ENCODE measurements at regions not wholly inside any gene's neighbourhood (a gene's known extent, or its start where the extent isn't known, plus 50 kb on each side); places are given as distances from the start of the nearest gene placed in this dataset.

DNA sequence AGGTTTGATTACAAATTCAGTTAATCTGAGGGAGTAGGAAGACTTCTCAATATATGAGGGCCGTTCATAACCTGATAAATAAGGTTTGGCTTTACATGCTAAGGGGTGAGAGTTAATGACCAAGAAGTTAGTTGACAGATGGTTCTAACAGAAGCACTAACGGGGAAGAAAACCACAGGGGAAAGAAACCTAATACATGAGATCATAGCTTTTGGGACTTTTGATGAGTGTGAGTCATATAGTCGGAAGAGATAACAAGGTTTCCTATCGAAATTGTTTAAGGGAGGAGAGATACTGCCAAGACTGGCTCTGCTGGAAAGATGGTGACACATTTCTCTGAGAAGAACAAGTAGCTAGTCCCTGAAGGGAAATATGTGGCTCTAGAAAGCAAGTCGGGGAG lies 140.1 kb downstream of the COX7C start:
- H3K9me3 Mint-ChIP-seq: peaks cover 3 to 7% of the 10 kb centered on the region in 2 donors
- no peaks in the 10 kb centered on the region for H3K36me3 Mint-ChIP-seq
- ATAC-seq (no peak), DNase-seq (ENCODE audit: low spot score in 2 of 2) (no peak)
- no peak overlapping the region for H3K27ac Mint-ChIP-seq

DNA sequence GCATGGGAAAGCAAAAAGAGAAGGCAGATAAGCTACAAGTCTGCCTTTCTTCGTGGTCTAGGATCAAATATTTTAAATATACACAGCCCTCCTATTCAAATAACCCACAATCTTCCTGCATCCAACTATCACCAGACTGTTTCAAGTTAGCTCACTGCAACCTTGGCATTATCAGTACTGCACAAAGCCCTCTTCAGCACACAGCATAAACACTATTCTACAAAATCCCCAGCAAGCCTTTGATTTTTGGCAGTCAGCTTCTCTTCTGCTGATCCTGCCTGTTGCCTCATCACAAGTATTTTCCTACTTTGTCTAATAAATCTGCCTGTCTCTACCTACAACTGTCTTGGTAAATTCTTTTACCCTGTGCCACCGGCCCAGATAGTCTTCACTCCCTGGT lies 142.9 kb downstream of the COX7C start:
- ATAC-seq (no peak), DNase-seq (ENCODE audit: low spot score in 2 of 2) (no peak)
- Mint-ChIP-seq H3K36me3 (no peaks in the 10 kb centered on the region), H3K9me3 (peaks cover 3 to 7% of the 10 kb centered on the region in 2 donors), H3K27ac (no peak overlapping the region)

DNA sequence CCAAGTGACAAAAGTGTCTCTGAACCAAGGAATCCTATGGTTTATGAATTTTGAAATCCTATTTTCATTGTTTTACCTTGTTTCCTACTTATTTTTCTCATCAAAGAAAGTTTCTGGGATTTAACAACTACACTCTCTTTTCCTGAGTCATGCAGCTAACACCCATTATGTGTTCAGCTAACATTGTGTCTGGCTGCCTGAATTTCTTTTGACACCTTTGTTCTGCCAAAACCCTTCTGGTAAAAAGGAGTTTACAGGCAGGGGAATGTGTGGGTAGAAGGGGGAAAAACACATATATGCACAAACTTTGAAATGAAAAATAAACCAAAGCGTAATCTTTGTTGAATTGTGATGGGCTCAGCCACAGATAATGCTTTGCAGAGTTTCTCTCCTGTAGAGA lies 146.2 kb downstream of the COX7C start:
- H3K36me3 Mint-ChIP-seq: no peaks in the 10 kb centered on the region
- DNase-seq (ENCODE audit: low spot score in 2 of 2) (no peak), ATAC-seq (no peak)
- H3K27ac Mint-ChIP-seq: no peak overlapping the region
- H3K9me3 Mint-ChIP-seq: no peaks in the 10 kb centered on the region

DNA sequence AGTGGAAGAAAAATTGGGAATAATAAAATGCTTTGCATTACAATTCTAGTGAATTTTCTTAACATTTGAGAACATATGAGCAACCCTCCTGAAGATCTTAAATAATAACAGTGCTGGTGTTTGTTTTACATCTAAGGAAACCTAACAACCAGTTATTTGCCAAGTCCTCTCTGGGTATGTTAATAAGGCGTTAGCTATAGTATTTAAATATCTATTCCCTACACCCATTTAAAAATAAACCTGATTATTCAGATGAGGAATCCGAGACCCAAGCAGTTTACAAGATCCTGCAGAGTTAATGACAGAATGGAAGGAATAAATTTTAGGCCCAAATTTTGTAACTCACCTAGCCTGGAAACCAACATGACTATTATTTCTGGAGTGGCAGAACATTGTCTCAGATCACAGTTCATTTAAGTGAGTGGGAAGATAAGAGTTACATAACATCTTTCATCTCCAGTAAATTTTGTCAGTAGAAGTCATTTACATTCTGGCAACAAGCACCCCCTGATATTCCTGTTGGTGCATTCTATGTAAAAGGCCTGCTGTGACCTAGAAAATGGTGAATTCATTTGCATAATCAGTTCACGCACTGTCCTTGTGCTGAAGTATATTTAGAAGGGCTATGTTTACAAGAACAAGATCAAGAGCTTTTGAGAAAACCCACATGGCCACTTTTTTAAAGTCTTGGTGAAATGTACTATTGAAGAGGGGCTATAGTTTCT lies 148.2 kb downstream of the COX7C start:
- Mint-ChIP-seq H3K36me3 (no peaks in the 10 kb centered on the region), H3K9me3 (peaks cover 0 to 7% of the 10 kb centered on the region in 2 donors), H3K27ac (no peak overlapping the region)
- DNase-seq (ENCODE audit: low spot score in 2 of 2): no peak
- no peak for ATAC-seq

DNA sequence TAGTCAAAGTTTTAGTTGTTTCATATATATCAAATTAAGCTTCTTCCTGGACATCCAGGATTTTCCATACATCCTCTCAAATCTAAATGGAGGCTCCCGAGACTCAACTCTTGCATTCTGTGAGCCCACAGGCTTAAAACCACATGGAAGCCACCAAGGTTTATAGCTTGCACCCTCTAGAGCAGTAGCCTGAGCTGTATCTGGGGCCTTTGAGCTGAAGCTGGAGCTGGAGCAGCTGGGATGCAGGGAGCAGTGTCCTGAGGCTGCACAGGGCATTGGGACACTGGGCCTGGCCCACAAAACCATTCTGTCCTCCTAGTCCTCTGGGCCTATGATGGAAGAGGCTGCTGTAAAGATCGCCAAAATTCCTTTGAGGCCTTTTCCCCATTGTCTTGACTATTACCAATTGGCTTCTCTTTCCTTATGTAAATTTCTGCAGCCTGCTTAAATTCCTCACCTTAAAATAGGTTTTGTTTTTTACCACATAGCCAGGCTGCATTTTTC lies 151.0 kb downstream of the COX7C start:
- Mint-ChIP-seq H3K9me3 (peaks cover 0 to 7% of the 10 kb centered on the region in 2 donors), H3K27ac (no peak overlapping the region), H3K36me3 (no peaks in the 10 kb centered on the region)
- ATAC-seq (no peak), DNase-seq (ENCODE audit: low spot score in 2 of 2) (no peak)

DNA sequence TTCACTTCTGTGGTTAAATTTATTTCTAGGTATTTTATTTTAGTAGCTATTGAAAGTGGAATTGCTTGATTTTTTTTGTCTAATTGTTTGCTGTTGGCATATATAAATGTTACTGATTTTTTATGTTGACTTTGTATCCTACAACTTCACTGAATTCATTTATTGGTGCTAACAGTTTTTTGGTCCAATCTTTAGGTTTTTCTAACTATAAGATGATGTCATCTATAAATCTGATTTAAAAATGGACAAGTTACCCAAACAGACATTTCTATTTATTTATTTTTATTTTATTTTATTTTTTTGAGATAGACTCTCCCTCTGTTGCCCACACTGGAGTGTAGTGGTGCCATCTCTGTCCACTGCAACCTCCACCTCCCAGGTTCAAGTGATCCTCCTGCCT lies 162.3 kb downstream of the COX7C start:
- H3K9me3 Mint-ChIP-seq: peaks cover 8 to 10% of the 10 kb centered on the region in 2 donors
- ATAC-seq (no peak), DNase-seq (ENCODE audit: low spot score in 2 of 2) (no peak)
- H3K36me3 Mint-ChIP-seq: no peaks in the 10 kb centered on the region
- no peak overlapping the region for H3K27ac Mint-ChIP-seq

DNA sequence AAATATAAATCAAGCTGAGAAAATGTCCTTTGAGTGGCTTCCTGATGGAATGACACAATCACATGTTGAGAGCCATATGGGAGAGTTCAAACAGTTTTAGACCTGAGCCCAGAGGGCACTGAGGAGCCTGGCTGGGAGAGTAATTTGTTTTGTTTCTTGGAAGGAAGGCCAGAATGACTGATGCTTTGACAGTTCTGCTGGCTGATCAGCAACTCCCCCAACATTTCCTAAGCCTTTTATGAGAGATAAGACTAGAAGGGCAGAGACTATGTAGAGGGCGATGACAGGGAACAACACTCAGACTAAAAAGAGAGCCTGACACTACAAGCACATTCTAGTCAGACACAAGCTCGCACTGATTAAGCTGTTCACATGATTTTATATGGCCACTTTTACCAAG lies 169.2 kb downstream of the COX7C start:
- Mint-ChIP-seq H3K9me3 (no peaks in the 10 kb centered on the region), H3K36me3 (no peaks in the 10 kb centered on the region), H3K27ac (no peak overlapping the region)
- DNase-seq (ENCODE audit: low spot score in 2 of 2) (no peak), ATAC-seq (no peak)

DNA sequence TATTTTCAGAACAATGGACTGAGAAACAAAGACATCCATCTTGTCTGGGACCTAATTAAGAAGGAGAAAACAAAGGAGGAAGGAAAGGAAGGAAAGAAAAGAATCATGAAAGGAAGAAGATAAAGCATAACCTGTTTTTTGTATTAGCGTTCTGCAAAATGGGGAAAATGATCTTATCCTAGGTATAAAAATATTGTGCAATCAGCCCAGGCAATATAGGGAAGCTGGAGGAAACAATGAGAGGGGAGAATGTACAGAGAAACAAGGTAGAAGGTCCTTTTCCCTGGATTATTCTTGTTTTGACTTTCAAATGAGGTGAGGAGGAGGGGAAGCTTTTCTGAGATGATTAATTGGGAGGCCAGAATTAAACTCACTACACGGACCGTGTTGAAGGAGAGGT lies 177.9 kb downstream of the COX7C start:
- H3K9me3 Mint-ChIP-seq: no peaks in the 10 kb centered on the region
- no peaks in the 10 kb centered on the region for H3K36me3 Mint-ChIP-seq
- no peak for DNase-seq (ENCODE audit: low spot score in 2 of 2)
- no peak overlapping the region for H3K27ac Mint-ChIP-seq
- ATAC-seq: no peak

DNA sequence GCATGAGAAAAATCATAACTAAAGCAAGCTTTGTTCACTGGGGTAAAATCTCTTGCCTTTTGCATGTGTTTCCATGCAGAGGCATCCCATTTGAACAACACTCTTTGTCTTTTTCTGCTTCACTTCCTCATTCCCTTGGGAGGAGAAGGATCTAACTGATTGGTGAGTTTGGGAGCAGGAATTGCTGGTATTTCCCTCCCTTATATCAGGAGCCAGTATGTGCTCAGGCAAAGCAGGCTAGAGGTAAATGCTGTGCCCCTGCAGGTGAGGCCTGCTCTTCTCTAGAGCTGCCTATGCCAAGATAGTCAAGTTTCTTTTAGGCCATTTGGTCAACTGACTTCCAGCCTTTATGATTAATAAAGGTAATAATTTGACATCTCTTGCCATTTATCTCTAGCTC lies 179.9 kb downstream of the COX7C start:
- Mint-ChIP-seq H3K27ac (peak overlapping the region in 1 of 2 donors; percentile 62), H3K9me3 (no peaks in the 10 kb centered on the region), H3K36me3 (no peaks in the 10 kb centered on the region)
- no peak for DNase-seq (ENCODE audit: low spot score in 2 of 2)
- no peak for ATAC-seq

DNA sequence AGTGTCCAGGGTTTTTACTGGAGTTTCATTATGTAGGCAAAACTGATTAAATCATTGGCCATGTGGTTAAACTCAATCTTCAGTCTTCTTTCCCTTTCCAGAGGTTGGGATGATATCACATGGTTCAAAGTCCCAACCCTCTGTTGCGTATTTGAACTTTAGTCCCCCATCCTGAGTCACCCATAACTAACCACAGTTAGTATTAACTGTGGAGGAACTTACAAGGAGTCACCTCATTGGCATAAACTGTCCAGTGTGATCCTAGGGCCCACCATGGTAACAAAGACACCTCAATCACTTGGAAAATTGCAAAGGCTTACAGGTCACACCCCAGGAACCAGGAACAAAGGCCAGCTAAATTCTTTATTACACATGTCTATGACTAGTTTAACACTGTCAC lies 188.5 kb downstream of the COX7C start:
- DNase-seq (ENCODE audit: low spot score in 2 of 2): no peak
- H3K9me3 Mint-ChIP-seq: no peaks in the 10 kb centered on the region
- no peak overlapping the region for H3K27ac Mint-ChIP-seq
- H3K36me3 Mint-ChIP-seq: no peaks in the 10 kb centered on the region
- no peak for ATAC-seq

DNA sequence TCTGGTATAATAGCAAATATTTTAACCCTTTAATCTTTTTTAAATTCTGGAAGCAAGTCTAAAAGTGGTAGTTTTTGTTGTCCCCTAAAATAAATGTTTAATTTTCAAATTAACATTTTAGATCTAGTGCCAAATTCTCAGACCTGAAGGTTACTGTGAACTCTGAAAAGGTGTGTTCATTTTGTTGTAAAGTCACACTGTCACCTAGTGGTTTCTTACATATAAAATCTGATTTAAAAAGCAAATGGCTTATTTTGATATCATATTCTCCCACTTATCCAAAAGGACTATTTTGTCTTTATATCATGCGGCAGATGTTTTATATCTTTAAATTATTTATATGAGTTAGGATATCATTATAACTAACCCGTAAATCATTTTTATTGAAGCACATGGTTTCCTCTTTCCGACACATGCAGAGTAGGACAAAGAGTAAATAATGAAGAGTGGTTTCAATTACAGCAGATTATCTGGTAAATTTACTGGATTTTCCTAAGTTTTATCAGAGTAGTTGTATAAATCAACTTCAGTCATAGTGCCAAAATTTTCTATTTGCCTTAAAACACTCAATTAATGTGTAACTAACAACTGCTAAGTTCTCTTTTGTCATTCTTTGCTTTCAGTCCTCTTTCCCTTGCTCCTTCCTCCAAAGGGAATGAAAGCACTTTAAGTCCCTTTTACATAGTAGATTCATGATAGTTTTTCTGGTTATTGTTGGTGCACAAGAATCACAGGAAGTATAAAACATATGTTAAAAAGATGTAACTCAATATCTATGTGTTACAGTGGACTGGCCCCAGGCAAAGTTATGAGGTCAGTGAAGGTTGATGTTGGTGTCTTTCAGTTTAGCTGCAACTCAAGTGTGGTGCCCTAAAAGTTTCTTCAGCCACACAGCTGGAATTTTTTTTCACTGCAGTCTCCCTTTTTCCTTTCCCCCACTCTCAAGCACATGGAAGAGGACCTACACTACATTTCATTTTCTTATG lies 189.6 kb downstream of the COX7C start:
- H3K27ac Mint-ChIP-seq: no peak overlapping the region
- DNase-seq (ENCODE audit: low spot score in 2 of 2) (no peak), ATAC-seq (no peak)
- H3K9me3 Mint-ChIP-seq: no peaks in the 10 kb centered on the region
- H3K36me3 Mint-ChIP-seq: no peaks in the 10 kb centered on the region

DNA sequence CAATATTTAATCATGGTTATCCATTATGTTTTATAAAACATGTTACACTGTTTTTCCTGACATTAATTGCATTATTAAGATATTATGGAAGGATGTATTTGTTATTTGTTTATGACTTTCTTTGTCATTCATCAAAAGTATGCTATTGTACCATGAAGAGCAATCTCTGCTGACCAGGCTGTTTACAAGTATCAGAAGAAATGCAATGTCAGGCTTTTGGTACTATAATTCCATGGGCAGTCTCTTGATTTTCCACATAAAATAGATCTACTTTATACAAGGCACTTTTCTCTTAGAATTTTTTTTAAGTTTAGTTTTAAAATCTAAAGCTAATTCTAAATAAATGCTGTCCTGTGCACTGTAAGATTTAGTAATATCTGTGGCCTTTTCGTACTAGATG lies 196.6 kb downstream of the COX7C start:
- no peaks in the 10 kb centered on the region for H3K36me3 Mint-ChIP-seq
- no peak for ATAC-seq

DNA sequence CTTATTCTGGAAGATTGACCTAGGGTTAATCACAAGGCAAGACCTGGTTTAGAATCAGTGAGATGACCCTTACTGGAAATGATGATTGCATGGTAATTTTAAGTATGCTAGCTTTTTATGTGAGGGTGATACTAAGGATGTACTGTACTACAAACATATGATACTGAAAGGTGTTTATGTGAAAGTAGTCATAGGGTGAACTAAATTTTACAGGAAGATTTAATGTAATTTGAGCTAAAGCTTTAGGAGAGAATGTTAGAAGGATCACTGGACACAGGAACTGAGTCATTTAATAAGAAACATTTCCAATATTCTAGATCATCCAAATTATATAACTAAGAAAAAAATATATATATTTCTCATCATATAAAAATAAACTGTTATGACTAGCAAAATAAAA lies 197.2 kb downstream of the COX7C start:
- no peak for DNase-seq (ENCODE audit: low spot score in 2 of 2)
- no peak for ATAC-seq
- H3K36me3 Mint-ChIP-seq: no peaks in the 10 kb centered on the region
- no peak overlapping the region for H3K27ac Mint-ChIP-seq
- H3K9me3 Mint-ChIP-seq: no peaks in the 10 kb centered on the region

More for the DNA sequence above, 196.6 kb downstream of the COX7C start:
- H3K27ac Mint-ChIP-seq: no peak overlapping the region
- DNase-seq (ENCODE audit: low spot score in 2 of 2): no peak
- no peaks in the 10 kb centered on the region for H3K9me3 Mint-ChIP-seq

DNA sequence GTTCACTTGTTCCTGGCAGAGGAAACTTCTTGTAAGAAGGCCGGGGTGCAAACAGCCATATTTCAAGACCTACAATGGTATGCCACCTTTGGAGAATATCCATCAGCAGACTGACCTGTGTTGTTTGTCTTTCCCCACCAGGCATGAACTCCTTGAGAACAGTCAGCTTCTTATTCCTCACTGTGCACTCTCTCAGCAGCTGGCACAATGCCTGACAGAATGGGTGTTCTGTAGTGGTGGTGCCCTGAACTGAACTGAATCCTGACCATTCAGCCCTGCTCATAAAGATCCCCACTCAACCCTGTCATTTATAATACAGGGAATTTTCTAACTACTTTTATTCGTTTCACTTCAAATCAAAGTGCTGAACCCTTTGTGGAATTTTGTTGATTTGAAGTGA lies 206.9 kb downstream of the COX7C start:
- Mint-ChIP-seq H3K36me3 (no peaks in the 10 kb centered on the region), H3K9me3 (no peaks in the 10 kb centered on the region), H3K27ac (no peak overlapping the region)
- DNase-seq (ENCODE audit: low spot score in 2 of 2): no peak
- ATAC-seq: no peak

DNA sequence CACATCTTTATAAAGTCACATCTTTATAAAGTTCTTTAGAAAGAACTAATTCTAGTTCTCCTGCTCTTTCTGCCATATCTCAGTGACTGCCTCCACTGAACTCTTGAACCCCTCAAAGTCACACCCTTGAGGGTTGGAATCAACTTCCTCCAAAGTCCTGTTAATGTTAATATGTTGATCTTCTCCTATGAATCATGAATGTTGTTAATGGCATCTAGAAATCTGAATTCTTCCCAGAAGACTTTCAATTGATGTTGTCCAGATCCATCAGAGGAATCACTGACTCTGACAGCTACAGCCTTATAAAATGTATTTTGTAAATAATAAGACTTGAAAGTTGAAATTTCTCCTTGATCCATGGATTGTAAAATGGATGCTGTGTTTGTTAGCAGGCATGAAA lies 213.4 kb downstream of the COX7C start:
- H3K36me3 Mint-ChIP-seq: no peaks in the 10 kb centered on the region

DNA sequence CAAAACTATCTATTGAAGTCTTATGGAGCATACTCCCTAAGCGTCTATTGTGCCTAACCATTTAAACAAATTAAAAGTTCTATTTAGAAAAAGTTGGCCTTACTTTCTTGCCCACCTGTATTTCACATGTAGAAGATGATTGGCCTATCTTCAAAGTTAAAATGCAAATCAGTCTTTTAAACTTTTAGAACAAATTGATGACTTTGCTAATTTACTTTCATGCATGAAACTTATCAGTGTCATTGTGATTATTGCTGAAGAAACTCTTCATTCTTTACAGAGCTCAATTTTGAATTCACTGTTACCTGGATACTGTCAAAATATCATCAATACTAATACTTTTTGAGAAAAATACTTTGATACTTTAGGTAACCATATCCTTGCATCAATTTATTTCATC lies 216.1 kb downstream of the COX7C start:
- H3K9me3 Mint-ChIP-seq: peaks cover 0 to 3% of the 10 kb centered on the region in 2 donors
- no peak for ATAC-seq
- no peak overlapping the region for H3K27ac Mint-ChIP-seq
- no peaks in the 10 kb centered on the region for H3K36me3 Mint-ChIP-seq
- no peak for DNase-seq (ENCODE audit: low spot score in 2 of 2)

More for the DNA sequence above, 213.4 kb downstream of the COX7C start:
- H3K27ac Mint-ChIP-seq: no peak overlapping the region
- H3K9me3 Mint-ChIP-seq: peaks cover 0 to 3% of the 10 kb centered on the region in 2 donors
- no peak for DNase-seq (ENCODE audit: low spot score in 2 of 2)
- no peak for ATAC-seq

DNA sequence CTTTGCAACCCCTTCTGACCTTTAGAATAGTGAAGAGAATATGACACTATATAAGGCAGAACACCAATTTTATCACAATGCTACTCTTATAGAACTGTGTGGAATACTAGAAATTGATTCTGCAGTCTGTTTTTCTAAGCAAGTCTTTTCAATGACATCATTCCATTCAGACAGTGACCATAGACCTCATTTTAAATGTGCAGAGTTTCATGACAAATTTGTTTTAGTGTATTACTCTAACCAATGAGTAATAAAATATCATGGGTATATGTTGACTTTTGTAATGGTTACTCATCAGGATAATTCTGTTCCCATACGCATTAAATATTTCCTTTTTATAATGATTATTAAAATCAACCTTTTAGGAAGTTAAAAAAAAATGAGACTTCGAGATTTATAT lies 219.9 kb downstream of the COX7C start:
- no peaks in the 10 kb centered on the region for H3K36me3 Mint-ChIP-seq
- no peaks in the 10 kb centered on the region for H3K9me3 Mint-ChIP-seq
- DNase-seq (ENCODE audit: low spot score in 2 of 2): no peak
- no peak for ATAC-seq
- H3K27ac Mint-ChIP-seq: no peak overlapping the region

Data from activated naive CD4-positive, alpha-beta T cell treated with anti-CD3 and anti-CD28 coated beads, Interleukin-2, amount 50 U/mL, for 72 hours (primary cell).